Activated B cell treated with CpG ODN at 0.5 μM for 24 hours (primary cell): ENCODE measurements at regions not wholly inside any gene's neighbourhood (a gene's known extent, or its start where the extent isn't known, plus 50 kb on each side); places are given as distances from the start of the nearest gene placed in this dataset.
A peak's percentile ranks its signal among the peaks of the same experiment; 100 is the strongest.

ENCODE experiments used
- ATAC-seq: fragments of 200-7000 bp; cut with Tn5 transposase; one replicate; pipeline ENCODE4 v1.10.0; 2021; ENCODE audit warnings: low read depth, mild to moderate bottlenecking, moderate library complexity
- CTCF ChIA-PET: fragments of 350-600 bp; sonication (Branson Sonifier 250); formaldehyde crosslinking; loops from one replicate; lab custom pipeline; 2021; ENCODE audit warnings: antibody characterized with exemption; lab: Charles Lee
- POLR2A ChIA-PET: fragments of 350-600 bp; sonication (Branson Sonifier 250); formaldehyde crosslinking; loops from one replicate; lab custom pipeline; 2021; ENCODE audit warnings: antibody characterized with exemption; lab: Charles Lee
- DNase-seq: peaks from one replicate; pipeline ENCODE4 v3.0.0; 2022
- H3K27ac Mint-ChIP-seq: one replicate; pipeline ENCODE4 v1.8.0; 2020; ENCODE audit warnings: mixed read lengths
- H3K27me3 Mint-ChIP-seq: one replicate; pipeline ENCODE4 v1.8.0; 2021; ENCODE audit warnings: mixed read lengths
- H3K36me3 Mint-ChIP-seq: one replicate; pipeline ENCODE4 v1.8.0; 2021; ENCODE audit warnings: low read depth, mixed read lengths
- H3K4me1 Mint-ChIP-seq: one replicate; pipeline ENCODE4 v1.8.0; 2021; ENCODE audit warnings: mixed read lengths
- H3K4me3 Mint-ChIP-seq: one replicate; pipeline ENCODE4 v1.8.0; 2020; ENCODE audit warnings: mild to moderate bottlenecking, mixed read lengths
- H3K9me3 Mint-ChIP-seq: one replicate; pipeline ENCODE4 v1.8.0; 2020; ENCODE audit warnings: mixed read lengths
- intact Hi-C: fragments of 100-400 bp; cut with micrococcal nuclease; formaldehyde crosslinking; loops from one replicate; pipeline ENCODE4 v1.15.1; 2024
- TF ChIP-seq, protein P1 (sequence below): fragments of 200-600 bp; IDR thresholded peaks from one replicate; pipeline ENCODE4 v1.8.0; 2022; ENCODE audit warnings: antibody characterized with exemption, mild to moderate bottlenecking

DNA sequence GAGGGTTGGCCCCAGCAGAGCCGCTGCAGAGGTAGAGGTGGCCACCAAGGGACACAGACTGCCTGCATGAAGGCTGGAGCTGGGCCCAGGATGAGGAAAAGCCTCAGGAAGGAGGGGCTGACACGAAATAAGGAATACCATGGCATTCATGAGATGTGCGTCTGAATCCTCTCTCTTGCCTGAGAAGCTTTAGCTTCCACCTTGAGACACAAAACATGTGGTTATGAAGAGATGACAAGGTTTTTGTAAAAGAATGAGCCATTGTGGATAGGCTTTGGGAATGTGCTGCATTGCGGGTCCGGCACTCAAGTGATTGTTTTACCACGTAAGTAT, 82.7 kb downstream of the DAD1 start:
- TF ChIP-seq, protein P1, sequence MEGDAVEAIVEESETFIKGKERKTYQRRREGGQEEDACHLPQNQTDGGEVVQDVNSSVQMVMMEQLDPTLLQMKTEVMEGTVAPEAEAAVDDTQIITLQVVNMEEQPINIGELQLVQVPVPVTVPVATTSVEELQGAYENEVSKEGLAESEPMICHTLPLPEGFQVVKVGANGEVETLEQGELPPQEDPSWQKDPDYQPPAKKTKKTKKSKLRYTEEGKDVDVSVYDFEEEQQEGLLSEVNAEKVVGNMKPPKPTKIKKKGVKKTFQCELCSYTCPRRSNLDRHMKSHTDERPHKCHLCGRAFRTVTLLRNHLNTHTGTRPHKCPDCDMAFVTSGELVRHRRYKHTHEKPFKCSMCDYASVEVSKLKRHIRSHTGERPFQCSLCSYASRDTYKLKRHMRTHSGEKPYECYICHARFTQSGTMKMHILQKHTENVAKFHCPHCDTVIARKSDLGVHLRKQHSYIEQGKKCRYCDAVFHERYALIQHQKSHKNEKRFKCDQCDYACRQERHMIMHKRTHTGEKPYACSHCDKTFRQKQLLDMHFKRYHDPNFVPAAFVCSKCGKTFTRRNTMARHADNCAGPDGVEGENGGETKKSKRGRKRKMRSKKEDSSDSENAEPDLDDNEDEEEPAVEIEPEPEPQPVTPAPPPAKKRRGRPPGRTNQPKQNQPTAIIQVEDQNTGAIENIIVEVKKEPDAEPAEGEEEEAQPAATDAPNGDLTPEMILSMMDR, result no peak
- H3K4me3 Mint-ChIP-seq, result peak overlapping the region; percentile 49
- no peaks in the 10 kb centered on the region for H3K36me3 Mint-ChIP-seq
- no peaks in the 10 kb centered on the region for H3K27me3 Mint-ChIP-seq
- ATAC-seq (no peak), DNase-seq (no peak)
- H3K27ac Mint-ChIP-seq, result peak overlapping the region; percentile 90
- CTCF ChIA-PET, result interaction anchor here (1.2 to 5.7 kb wide), 4 partner anchors 10 to 64 kb away, joined by 3 to 36 read pairs (median 6); no protein-coding TSS in a partner anchor
- H3K9me3 Mint-ChIP-seq, result no peaks in the 10 kb centered on the region
- H3K4me1 Mint-ChIP-seq, result peaks cover 75% of the 10 kb centered on the region
- intact Hi-C loops, result loop anchor here (1.0 kb wide), 1 partner anchor 50 kb away; no protein-coding TSS in a partner anchor
- POLR2A ChIA-PET, result interaction anchor here (0.8 to 9.9 kb wide), 14 partner anchors 9 to 256 kb away, joined by 3 to 100 read pairs (median 8); no protein-coding TSS in a partner anchor

DNA sequence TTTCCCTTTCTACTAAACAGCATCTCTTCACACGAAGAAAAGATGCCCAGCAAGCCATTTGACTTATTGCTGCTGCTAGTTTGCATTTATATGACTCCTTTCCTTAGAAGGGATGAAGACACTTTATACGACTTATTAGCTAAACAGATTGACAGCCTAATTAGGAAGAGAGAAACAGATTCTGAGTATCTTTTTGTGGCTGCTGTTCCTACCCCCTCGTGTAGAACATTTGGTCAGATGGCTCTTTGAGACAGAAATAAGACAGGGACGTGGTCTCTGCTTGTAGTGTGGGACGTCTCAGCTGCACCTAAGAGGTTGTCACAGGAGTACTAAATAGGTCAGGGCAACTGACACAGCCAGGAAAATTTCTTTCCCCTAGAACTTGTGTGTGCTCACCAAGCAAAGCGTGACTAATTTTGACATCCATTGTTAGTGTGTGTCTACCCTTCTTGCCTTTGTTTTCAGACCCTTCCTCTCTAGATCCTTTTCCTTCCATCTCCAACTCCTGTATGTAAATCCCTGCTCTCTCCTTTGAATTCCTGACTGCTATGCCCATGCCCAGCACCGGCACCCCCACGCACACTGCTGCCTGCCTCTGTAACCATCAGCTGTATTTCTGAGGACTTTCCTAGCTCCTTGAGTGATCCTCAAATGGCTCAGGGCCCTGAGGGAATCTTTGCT, 83.2 kb downstream of the DAD1 start:
- CTCF ChIA-PET, result interaction anchor here (1.7 to 5.7 kb wide), 3 partner anchors 10 to 50 kb away, joined by 3 to 36 read pairs (median 5); no protein-coding TSS in a partner anchor
- DNase-seq (no peak), ATAC-seq (peak; percentile 29)
- intact Hi-C loops, result loop anchor here (1.0 kb wide), 1 partner anchor 50 kb away; no protein-coding TSS in a partner anchor
- Mint-ChIP-seq H3K27me3 (no peaks in the 10 kb centered on the region), H3K4me3 (peak overlapping the region; percentile 49), H3K4me1 (peaks cover 70% of the 10 kb centered on the region), H3K36me3 (no peaks in the 10 kb centered on the region), H3K27ac (peak overlapping the region; percentile 90), H3K9me3 (no peaks in the 10 kb centered on the region)
- POLR2A ChIA-PET, result interaction anchor here (0.8 to 9.9 kb wide), 14 partner anchors 9 to 257 kb away, joined by 3 to 100 read pairs (median 8); no protein-coding TSS in a partner anchor
- TF ChIP-seq, protein P1, result no peak

DNA sequence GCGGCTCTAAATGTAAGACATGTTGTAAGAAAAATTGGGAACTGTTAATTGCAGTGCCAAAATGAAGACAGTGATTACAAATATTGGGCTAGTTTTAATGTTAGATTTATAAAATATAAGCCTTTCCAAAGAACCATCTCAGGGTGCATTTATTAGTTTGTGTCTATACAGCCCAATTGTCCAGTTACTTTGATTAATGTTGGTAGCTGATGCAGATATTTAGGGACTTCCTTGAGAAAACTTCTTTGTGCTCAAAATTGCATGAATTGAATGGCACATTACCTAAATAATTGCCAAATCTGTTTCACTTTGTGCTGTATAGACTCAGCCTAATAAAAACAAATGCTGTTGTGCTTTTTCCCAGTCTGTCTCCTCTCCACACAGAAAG, 83.7 kb downstream of the DAD1 start:
- no peak for ATAC-seq
- POLR2A ChIA-PET, result interaction anchor here (0.9 to 9.9 kb wide), 12 partner anchors 9 to 65 kb away, joined by 3 to 100 read pairs (median 8); no protein-coding TSS in a partner anchor
- no peak overlapping the region for H3K4me3 Mint-ChIP-seq

DNA sequence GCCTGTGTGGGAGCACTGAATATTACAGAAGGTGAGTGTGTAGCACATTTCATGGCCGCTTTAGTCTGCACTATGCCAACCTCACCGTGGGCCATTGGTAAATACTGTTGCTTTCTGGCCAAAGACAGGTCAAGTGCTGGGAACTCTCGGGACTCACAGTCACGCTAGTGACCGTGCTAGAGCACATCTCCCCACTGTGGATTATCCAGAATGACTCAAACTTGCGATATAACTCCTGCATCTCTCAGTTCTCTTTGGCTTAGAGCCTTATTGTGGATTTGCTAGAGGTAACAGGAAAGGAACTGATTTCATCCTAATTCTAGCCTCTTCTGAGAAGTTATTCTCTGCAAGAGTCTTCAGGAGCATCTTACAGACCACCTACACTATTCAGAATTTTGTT, 86.5 kb downstream of the DAD1 start:
- H3K9me3 Mint-ChIP-seq, result no peaks in the 10 kb centered on the region
- POLR2A ChIA-PET, result interaction anchor here (0.6 to 1.8 kb wide), 3 partner anchors 11 to 53 kb away, joined by 3 to 7 read pairs (median 4); no protein-coding TSS in a partner anchor
- no peak overlapping the region for H3K4me3 Mint-ChIP-seq
- ATAC-seq (no peak), DNase-seq (no peak)
- no peaks in the 10 kb centered on the region for H3K27me3 Mint-ChIP-seq
- intact Hi-C loops, result loop anchor here (1.0 kb wide), 1 partner anchor 8 kb away; no protein-coding TSS in a partner anchor
- no peaks in the 10 kb centered on the region for H3K36me3 Mint-ChIP-seq
- TF ChIP-seq, protein P1, result no peak
- no peak overlapping the region for H3K27ac Mint-ChIP-seq
- CTCF ChIA-PET, result interaction anchor here (2.0 kb wide), 1 partner anchor 67 kb away, joined by 8 read pairs; no protein-coding TSS in a partner anchor
- H3K4me1 Mint-ChIP-seq, result peaks cover 53% of the 10 kb centered on the region

More for the DNA sequence above, 83.7 kb downstream of the DAD1 start:
- Mint-ChIP-seq H3K27ac (peak overlapping the region; percentile 90), H3K4me1 (peaks cover 67% of the 10 kb centered on the region), H3K36me3 (no peaks in the 10 kb centered on the region), H3K9me3 (no peaks in the 10 kb centered on the region), H3K27me3 (no peaks in the 10 kb centered on the region)
- intact Hi-C loops, result no loop called here
- CTCF ChIA-PET, result interaction anchor here (0.7 to 1.0 kb wide), 2 partner anchors 33 to 51 kb away, joined by 3 to 4 read pairs; no protein-coding TSS in a partner anchor
- TF ChIP-seq, protein P1, result no peak
- no peak for DNase-seq

DNA sequence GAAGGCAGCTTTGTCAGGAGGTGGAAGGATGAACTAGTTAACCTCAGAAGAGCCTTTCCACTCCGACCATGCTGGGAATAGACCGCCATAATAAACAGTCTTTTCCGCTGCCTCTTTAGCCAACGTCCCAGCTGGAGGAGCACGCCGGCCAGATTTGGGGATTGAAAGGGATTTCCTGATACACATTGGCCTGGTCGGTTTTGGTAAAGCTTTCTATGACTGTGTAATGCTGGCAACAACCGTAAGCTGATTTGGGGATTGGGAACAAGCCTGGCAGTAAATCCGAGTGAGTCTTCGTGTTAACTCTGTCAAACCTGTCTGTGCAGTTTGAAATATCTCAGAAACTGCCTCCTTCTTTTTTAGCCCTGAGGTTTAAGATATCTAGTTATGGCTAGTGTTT, 87.0 kb downstream of the DAD1 start:
- intact Hi-C loops, result loop anchor here (1.0 kb wide), 1 partner anchor 8 kb away; no protein-coding TSS in a partner anchor
- ChIA-PET CTCF (interaction anchor here (1.2 to 2.0 kb wide), 2 partner anchors 9 to 68 kb away, joined by 3 to 8 read pairs; no protein-coding TSS in a partner anchor), POLR2A (interaction anchor here (1.6 to 3.8 kb wide), 2 partner anchors 9 to 20 kb away, joined by 4 to 11 read pairs; no protein-coding TSS in a partner anchor)
- H3K4me1 Mint-ChIP-seq, result peaks cover 53% of the 10 kb centered on the region
- H3K36me3 Mint-ChIP-seq, result no peaks in the 10 kb centered on the region
- ATAC-seq (no peak), DNase-seq (no peak)
- H3K9me3 Mint-ChIP-seq, result no peaks in the 10 kb centered on the region
- H3K27me3 Mint-ChIP-seq, result no peaks in the 10 kb centered on the region
- no peak overlapping the region for H3K4me3 Mint-ChIP-seq
- no peak overlapping the region for H3K27ac Mint-ChIP-seq
- TF ChIP-seq, protein P1, result no peak
